NB4 (cell line): ENCODE measurements at regions not wholly inside any gene's neighbourhood (a gene's known extent, or its start where the extent isn't known, plus 50 kb on each side); places are given as distances from the start of the nearest gene placed in this dataset.

ENCODE experiments used
- DNase-seq: peaks from one replicate; pipeline ENCODE4 v3.0.0; 2010; ENCODE audit warnings: low read depth
- H3K4me3 ChIP-seq: one replicate; pipeline ENCODE4 v1.5.1; 2011; ENCODE audit warnings: mild to moderate bottlenecking, low read depth, low read length, moderate library complexity
- CTCF ChIP-seq: IDR thresholded peaks from one replicate; pipeline ENCODE4 v1.5.1; 2012; ENCODE audit warnings: low read depth, low read length
- MAX ChIP-seq: IDR thresholded peaks from 2 replicates; pipeline ENCODE4 v1.6.1; 2011; ENCODE audit warnings: low read depth, low read length
- MYC ChIP-seq: IDR thresholded peaks from 2 replicates; pipeline ENCODE4 v1.6.1; 2011; ENCODE audit warnings: low read depth, low read length
- POLR2A ChIP-seq: IDR thresholded peaks from 2 replicates; pipeline ENCODE4 v1.6.1; 2011; ENCODE audit warnings: mild to moderate bottlenecking; ENCODE audit not compliant: insufficient read length; ENCODE audit errors: extremely low read depth

- TF ChIP-seq MYC, result no peak
- no peak for TF ChIP-seq MAX
- no peak for TF ChIP-seq CTCF
- TF ChIP-seq POLR2A, result no peak
- no peak overlapping the region for H3K4me3 ChIP-seq
- peak; percentile 31 for DNase-seq
Observed at GRCh38 chr16:86821895-86822294, 243.5 kb downstream of the FOXL1 start.

- TF ChIP-seq POLR2A (no peak), MAX (no peak), CTCF (no peak), MYC (no peak)
- H3K4me3 ChIP-seq, result no peak overlapping the region
- DNase-seq, result no peak
Observed at GRCh38 chr16:86823125-86823524, 244.8 kb downstream of the FOXL1 start.

- peak; percentile 70 for DNase-seq
- H3K4me3 ChIP-seq, result no peak overlapping the region
- TF ChIP-seq CTCF (no peak), MYC (no peak), MAX (no peak), POLR2A (no peak)
Observed at GRCh38 chr16:86823888-86824671, 245.7 kb downstream of the FOXL1 start.

GRCh38 chr16:86824751-86825296, 246.5 kb downstream of the FOXL1 start:
- TF ChIP-seq CTCF, result no peak
- TF ChIP-seq MYC, result no peak
- no peak for TF ChIP-seq POLR2A
- TF ChIP-seq MAX, result no peak
- DNase-seq, result peak; percentile 67
- no peak overlapping the region for H3K4me3 ChIP-seq

GRCh38 chr16:86825631-86826030, 247.3 kb downstream of the FOXL1 start:
- no peak for TF ChIP-seq POLR2A
- no peak for TF ChIP-seq MYC
- TF ChIP-seq MAX, result no peak
- no peak for TF ChIP-seq CTCF
- no peak for DNase-seq
- no peak overlapping the region for H3K4me3 ChIP-seq
